ENCODE measurements at regions not wholly inside any gene's neighbourhood (a gene's known extent, or its start where the extent isn't known, plus 50 kb on each side); places are given as distances from the start of the nearest gene placed in this dataset.

DNA sequence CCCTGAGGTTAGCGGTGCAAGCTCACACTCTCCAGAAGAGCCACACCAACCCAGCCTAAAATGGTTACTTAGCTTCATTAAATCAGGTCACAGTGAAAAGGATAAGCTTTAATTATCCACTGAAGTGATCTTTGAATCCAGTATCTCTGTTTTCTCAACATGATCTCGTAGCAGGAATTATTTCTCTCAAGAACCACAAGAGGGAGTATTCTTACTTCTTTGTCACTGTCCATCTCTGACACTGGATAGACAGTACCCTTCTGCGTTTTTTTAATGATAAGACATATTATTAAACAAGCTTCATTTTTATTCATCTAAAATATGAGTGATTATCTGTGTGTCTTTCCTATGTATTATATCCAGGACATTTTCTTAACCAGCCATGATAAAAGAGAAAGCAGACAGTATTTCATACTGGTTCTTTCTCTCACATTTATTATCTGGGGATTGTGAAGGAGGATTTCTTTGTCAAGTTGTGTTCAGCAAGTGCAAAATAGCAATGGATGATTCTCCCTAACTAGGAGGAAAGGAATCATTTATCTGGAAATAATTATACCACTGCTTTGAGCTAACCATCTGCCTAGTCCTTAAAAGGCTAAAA, 105.4 kb upstream of the CCDC54 start:
- intact Hi-C loops (cut with DNase I; ENCODE audit: low total_unique reads): loop anchor here (10.0 kb wide), 1 partner anchor 153 kb away; no protein-coding TSS in a partner anchor
- no peak for DNase-seq (ENCODE audit: low spot score in 2 of 2)
- H3K4me3 ChIP-seq (ENCODE audit: low read depth, poor library complexity, severe bottlenecking): no peak overlapping the region
- 11 to 14% methylated on average over 3 of the region's 3 CpGs for WGBS, 2 donors
- TF ChIP-seq POLR2A (IDR thresholded peaks at IDR 0.05): no peak
- TF ChIP-seq, protein P1, sequence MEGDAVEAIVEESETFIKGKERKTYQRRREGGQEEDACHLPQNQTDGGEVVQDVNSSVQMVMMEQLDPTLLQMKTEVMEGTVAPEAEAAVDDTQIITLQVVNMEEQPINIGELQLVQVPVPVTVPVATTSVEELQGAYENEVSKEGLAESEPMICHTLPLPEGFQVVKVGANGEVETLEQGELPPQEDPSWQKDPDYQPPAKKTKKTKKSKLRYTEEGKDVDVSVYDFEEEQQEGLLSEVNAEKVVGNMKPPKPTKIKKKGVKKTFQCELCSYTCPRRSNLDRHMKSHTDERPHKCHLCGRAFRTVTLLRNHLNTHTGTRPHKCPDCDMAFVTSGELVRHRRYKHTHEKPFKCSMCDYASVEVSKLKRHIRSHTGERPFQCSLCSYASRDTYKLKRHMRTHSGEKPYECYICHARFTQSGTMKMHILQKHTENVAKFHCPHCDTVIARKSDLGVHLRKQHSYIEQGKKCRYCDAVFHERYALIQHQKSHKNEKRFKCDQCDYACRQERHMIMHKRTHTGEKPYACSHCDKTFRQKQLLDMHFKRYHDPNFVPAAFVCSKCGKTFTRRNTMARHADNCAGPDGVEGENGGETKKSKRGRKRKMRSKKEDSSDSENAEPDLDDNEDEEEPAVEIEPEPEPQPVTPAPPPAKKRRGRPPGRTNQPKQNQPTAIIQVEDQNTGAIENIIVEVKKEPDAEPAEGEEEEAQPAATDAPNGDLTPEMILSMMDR (IDR thresholded peaks at IDR 0.05): no peak

GRCh38 chr3:107272471-107272870, 104.8 kb upstream of the CCDC54 start:
- no peak for DNase-seq (ENCODE audit: low spot score in 2 of 2)
- no peak for TF ChIP-seq POLR2A (IDR thresholded peaks at IDR 0.05)
- TF ChIP-seq, protein P1 (IDR thresholded peaks at IDR 0.05): no peak
- 86% methylated on average over 2 of the region's 2 CpGs for WGBS, 2 donors
- H3K4me3 ChIP-seq (ENCODE audit: low read depth, poor library complexity, severe bottlenecking): no peak overlapping the region
- intact Hi-C loops (cut with DNase I; ENCODE audit: low total_unique reads): loop anchor here (10.0 kb wide), 1 partner anchor 152 kb away; no protein-coding TSS in a partner anchor

DNA sequence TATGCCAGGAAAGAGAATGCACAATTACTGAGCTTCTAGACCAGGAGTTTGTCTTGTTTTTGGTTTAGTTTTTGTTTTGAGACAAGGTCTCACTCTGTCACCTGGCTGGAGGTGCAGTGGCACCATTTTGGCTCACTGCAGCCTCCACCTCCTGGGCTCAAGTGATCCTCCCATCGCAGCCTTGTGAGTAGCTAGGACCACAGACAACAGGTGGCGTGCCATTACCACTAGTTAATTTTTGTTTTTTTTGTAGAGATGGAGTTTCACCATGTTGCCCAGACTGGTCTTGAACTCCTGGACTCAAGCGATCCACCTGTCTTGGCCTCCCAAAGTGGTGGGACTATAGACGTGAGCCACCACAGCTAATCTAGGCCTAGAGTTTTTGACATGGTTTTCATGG, 104.4 kb upstream of the CCDC54 start:
- intact Hi-C loops (cut with DNase I; ENCODE audit: low total_unique reads): loop anchor here (10.0 kb wide), 1 partner anchor 152 kb away; no protein-coding TSS in a partner anchor
- TF ChIP-seq POLR2A (IDR thresholded peaks at IDR 0.05): no peak
- TF ChIP-seq, protein P1 (IDR thresholded peaks at IDR 0.05): no peak
- 86 to 96% methylated on average over 4 of the region's 4 CpGs for WGBS, 2 donors
- no peak for DNase-seq (ENCODE audit: low spot score in 2 of 2)
- no peak overlapping the region for H3K4me3 ChIP-seq (ENCODE audit: low read depth, poor library complexity, severe bottlenecking)

- 94% methylated on average over 2 of the region's 2 CpGs for WGBS, 2 donors
- DNase-seq (ENCODE audit: low spot score in 2 of 2): no peak
- H3K4me3 ChIP-seq (ENCODE audit: low read depth, poor library complexity, severe bottlenecking): no peak overlapping the region
- intact Hi-C loops (cut with DNase I; ENCODE audit: low total_unique reads): loop anchor here (10.0 kb wide), 1 partner anchor 151 kb away; no protein-coding TSS in a partner anchor
- TF ChIP-seq POLR2A (IDR thresholded peaks at IDR 0.05): no peak
- TF ChIP-seq, protein P1 (IDR thresholded peaks at IDR 0.05): no peak
Observed at GRCh38 chr3:107273771-107274170, 103.5 kb upstream of the CCDC54 start.

DNA sequence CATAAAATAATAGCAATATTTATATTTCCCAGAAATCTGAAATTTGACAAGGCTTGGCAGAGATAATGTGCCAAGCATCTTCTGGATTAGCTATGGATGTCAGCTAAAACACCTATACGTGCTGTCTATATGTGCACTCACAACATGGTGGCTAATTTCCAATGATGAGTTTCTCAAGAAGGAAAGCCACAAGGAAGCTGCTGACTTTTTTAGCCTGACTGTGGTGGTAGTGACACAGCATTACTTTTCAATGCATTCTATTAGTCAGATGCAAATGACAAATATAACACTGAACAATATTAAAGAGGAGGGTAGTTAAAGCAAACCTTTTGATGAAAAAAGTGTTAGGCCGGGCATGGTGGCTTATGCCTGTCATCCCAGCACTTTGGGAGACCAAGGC, 101.7 kb upstream of the CCDC54 start:
- DNase-seq (ENCODE audit: low spot score in 2 of 2): no peak
- TF ChIP-seq, protein P1 (IDR thresholded peaks at IDR 0.05): no peak
- no peak for TF ChIP-seq POLR2A (IDR thresholded peaks at IDR 0.05)
- WGBS, 2 donors: 88 to 92% methylated on average over 2 of the region's 2 CpGs
- intact Hi-C loops (cut with DNase I; ENCODE audit: low total_unique reads): loop anchor here (10.0 kb wide), 1 partner anchor 149 kb away; no protein-coding TSS in a partner anchor
- no peak overlapping the region for H3K4me3 ChIP-seq (ENCODE audit: low read depth, poor library complexity, severe bottlenecking)

- intact Hi-C loops (cut with DNase I; ENCODE audit: low total_unique reads): no loop called here
- WGBS, 2 donors: 76 to 82% methylated on average over 3 of the region's 3 CpGs
- no peak overlapping the region for H3K4me3 ChIP-seq (ENCODE audit: low read depth, poor library complexity, severe bottlenecking)
- no peak for DNase-seq (ENCODE audit: low spot score in 2 of 2)
- TF ChIP-seq POLR2A (IDR thresholded peaks at IDR 0.05): no peak
- TF ChIP-seq, protein P1 (IDR thresholded peaks at IDR 0.05): no peak
Observed at GRCh38 chr3:107283948-107284347, 93.3 kb upstream of the CCDC54 start.
